Spleen (tissue), 7 donors: ENCODE measurements at regions not wholly inside any gene's neighbourhood (a gene's known extent, or its start where the extent isn't known, plus 50 kb on each side); places are given as distances from the start of the nearest gene placed in this dataset.

ENCODE experiments used
- CTCF ChIP-seq, 11 experiments: fragments of 200-600 bp in 7 of 11; fragments of 450-650 bp in 4 of 11; sonication (generic) in 4 of 11; IDR thresholded peaks in 8 of 11; conservative IDR thresholded peaks in 3 of 11; 1 replicate in 7 of 11; 2 replicates in 4 of 11; pipeline versions ENCODE4 v1.4.0 to v1.8.0; 2016 to 2021; ENCODE audit warnings: antibody characterized with exemption in 11 of 11, inconsistent platforms in 4 of 11, mild to moderate bottlenecking in 1 of 11
- POLR2A ChIP-seq, 3 donors: fragments of 450-650 bp; IDR thresholded peaks; one replicate each; pipeline ENCODE4 v1.5.1; 2017; ENCODE audit warnings: antibody characterized with exemption in 3 of 3, mild to moderate bottlenecking in 1 of 3
- POLR2AphosphoS5 ChIP-seq, 3 donors: sonication (generic); formaldehyde crosslinking; IDR thresholded peaks; one replicate each; pipeline ENCODE4 v1.5.1; 2017; ENCODE audit warnings: antibody characterized with exemption in 3 of 3
- donor health status: DM: no; HTN: no; CAD: no; lungs with moderate emphysema.
- donor health status: DM: no; HTN: no; CAD: no.
- donor health status: DM: no; HTN: no; CAD: no.

GRCh38 chr5:173677125-173677672, 60.7 kb upstream of the BOD1 start:
- TF ChIP-seq CTCF (IDR thresholded peaks at IDR 0.05 in 8 of 11, conservative IDR thresholded peaks at IDR 0.05 in 3 of 11) (no peak), POLR2A (IDR thresholded peaks at IDR 0.05) (no peak), POLR2AphosphoS5 (IDR thresholded peaks at IDR 0.05) (no peak)
